ENCODE measurements at regions not wholly inside any gene's neighbourhood (a gene's known extent, or its start where the extent isn't known, plus 50 kb on each side); places are given as distances from the start of the nearest gene placed in this dataset.

DNA sequence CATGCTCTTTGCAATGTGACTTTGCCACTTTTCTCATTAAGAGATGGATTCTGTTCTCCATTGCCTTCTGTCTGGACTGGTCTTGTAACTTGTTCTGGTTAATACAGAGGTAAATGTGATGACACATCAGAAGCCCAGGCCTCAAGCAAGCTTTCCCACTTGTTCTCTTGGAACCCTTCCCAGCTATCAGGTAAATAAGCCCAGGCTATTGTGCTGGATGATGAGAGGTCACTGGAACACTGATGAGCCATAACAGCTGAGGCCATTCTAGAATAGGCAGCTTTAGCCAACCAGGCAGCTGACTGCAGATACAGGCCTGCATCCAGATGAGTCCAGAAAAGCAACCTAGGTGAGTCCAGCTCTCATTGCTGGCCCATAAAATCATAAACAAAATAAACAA lies 1007.0 kb upstream of the ACVR2A start:
- TF ChIP-seq, protein P1, sequence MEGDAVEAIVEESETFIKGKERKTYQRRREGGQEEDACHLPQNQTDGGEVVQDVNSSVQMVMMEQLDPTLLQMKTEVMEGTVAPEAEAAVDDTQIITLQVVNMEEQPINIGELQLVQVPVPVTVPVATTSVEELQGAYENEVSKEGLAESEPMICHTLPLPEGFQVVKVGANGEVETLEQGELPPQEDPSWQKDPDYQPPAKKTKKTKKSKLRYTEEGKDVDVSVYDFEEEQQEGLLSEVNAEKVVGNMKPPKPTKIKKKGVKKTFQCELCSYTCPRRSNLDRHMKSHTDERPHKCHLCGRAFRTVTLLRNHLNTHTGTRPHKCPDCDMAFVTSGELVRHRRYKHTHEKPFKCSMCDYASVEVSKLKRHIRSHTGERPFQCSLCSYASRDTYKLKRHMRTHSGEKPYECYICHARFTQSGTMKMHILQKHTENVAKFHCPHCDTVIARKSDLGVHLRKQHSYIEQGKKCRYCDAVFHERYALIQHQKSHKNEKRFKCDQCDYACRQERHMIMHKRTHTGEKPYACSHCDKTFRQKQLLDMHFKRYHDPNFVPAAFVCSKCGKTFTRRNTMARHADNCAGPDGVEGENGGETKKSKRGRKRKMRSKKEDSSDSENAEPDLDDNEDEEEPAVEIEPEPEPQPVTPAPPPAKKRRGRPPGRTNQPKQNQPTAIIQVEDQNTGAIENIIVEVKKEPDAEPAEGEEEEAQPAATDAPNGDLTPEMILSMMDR (IDR thresholded peaks at IDR 0.05), result no peak
- DNase-seq, result no peak

DNA sequence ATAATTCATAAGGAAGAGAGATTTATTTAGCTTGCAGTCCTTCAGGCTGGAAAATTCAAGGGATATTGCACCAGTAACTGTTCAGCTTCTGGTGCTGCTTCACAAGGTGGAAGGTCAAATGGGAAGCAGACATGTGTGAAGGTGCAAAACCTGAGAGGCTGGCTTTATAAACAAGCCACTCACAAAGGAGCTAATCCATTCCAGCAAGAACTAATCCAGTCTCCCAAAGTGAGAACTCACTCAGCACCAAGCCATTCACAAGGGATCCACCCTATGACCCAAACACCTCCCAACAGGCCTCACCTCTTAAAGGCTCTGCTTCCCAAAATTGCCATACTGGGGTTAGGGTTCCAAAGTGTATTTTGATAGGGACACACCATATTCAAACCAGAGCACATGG lies 1018.4 kb upstream of the ACVR2A start:
- Histone ChIP-seq H3K27ac (no peak overlapping the region), H3K4me1 (no peaks in the 10 kb centered on the region), H3K36me3 (no peaks in the 10 kb centered on the region), H3K9me3 (no peaks in the 10 kb centered on the region), H3K27me3 (no peaks in the 10 kb centered on the region), H3K4me3 (no peak overlapping the region)
- no peak for DNase-seq
- no peak for TF ChIP-seq POLR2A (IDR thresholded peaks at IDR 0.05)
- TF ChIP-seq, protein P1 (IDR thresholded peaks at IDR 0.05), result no peak

More for the DNA sequence above, 1007.0 kb upstream of the ACVR2A start:
- no peaks in the 10 kb centered on the region for H3K27me3 ChIP-seq
- no peaks in the 10 kb centered on the region for H3K4me1 ChIP-seq
- no peaks in the 10 kb centered on the region for H3K36me3 ChIP-seq
- H3K4me3 ChIP-seq, result no peak overlapping the region
- no peak overlapping the region for H3K27ac ChIP-seq
- H3K9me3 ChIP-seq, result no peaks in the 10 kb centered on the region

DNA sequence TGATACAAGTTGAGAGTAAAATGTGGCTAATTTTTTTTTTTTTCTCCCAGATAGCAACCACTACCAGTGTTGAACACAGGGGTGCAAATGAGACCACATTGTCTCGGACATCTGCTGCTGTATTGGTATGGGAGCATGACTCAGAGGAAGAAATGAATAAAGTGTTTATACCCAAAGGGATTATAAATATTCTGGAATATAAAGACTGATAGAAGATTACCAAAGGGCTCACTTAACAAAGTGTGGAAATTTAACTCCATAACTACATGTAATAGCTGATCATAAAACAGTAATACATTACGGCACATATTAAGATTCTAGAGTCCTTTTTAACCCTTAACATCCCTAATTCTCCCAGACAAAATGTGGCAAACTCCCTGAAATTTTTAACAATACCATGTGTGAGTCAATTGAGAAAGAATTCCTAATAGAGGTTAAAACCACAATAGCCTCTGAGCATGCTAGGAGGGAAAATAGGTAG lies 1023.0 kb upstream of the ACVR2A start:
- Histone ChIP-seq H3K27me3 (no peaks in the 10 kb centered on the region), H3K36me3 (no peaks in the 10 kb centered on the region), H3K27ac (no peak overlapping the region), H3K9me3 (no peaks in the 10 kb centered on the region), H3K4me3 (no peak overlapping the region), H3K4me1 (no peaks in the 10 kb centered on the region)
- no peak for DNase-seq
- no peak for TF ChIP-seq POLR2A (IDR thresholded peaks at IDR 0.05)
- TF ChIP-seq, protein P1 (IDR thresholded peaks at IDR 0.05), result no peak

DNA sequence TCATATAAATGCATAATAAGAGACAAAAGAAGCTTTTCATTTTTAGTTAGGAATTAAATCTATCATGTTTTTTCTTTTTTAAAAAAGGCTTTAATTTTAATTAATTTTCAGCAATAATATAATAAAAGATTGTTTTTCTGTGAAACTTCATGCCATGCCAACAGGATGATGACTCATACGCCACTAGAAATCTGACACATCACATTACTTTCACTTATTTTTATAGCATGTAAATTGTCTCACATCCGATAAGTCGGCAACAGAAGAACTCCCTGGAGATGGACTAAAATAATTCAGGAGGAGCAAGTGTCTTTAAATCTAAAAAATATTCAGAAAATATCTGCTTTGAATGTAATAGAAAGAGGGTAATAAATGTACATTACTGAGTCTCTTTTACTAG lies 1024.2 kb upstream of the ACVR2A start:
- no peak overlapping the region for H3K27ac ChIP-seq
- no peak for DNase-seq
- no peaks in the 10 kb centered on the region for H3K36me3 ChIP-seq
- no peaks in the 10 kb centered on the region for H3K9me3 ChIP-seq
- H3K4me3 ChIP-seq, result no peak overlapping the region
- H3K27me3 ChIP-seq, result no peaks in the 10 kb centered on the region
- H3K4me1 ChIP-seq, result no peaks in the 10 kb centered on the region
- no peak for TF ChIP-seq POLR2A (IDR thresholded peaks at IDR 0.05)
- TF ChIP-seq, protein P1 (IDR thresholded peaks at IDR 0.05), result no peak

DNA sequence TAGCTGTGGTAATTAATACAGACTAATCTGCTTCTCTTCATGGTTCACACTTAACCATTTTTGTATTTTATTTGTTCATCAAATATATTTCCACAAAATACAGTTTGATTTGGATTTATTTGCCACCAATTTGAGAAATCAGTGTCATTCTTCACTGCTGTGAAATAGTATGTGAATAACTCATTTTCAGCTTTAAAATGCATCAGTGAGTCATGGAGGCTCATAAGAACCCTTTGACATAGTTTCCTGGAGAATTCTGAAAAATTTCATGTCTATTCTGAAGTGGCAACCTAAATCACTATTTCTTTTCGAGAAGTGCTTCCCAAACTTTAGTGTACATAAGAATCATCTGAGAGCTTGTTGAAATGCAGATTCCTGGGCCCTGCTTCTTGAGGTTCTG lies 1026.7 kb upstream of the ACVR2A start:
- TF ChIP-seq, protein P1 (IDR thresholded peaks at IDR 0.05), result no peak
- TF ChIP-seq POLR2A (IDR thresholded peaks at IDR 0.05), result no peak
- no peaks in the 10 kb centered on the region for H3K27me3 ChIP-seq
- H3K27ac ChIP-seq, result no peak overlapping the region

DNA sequence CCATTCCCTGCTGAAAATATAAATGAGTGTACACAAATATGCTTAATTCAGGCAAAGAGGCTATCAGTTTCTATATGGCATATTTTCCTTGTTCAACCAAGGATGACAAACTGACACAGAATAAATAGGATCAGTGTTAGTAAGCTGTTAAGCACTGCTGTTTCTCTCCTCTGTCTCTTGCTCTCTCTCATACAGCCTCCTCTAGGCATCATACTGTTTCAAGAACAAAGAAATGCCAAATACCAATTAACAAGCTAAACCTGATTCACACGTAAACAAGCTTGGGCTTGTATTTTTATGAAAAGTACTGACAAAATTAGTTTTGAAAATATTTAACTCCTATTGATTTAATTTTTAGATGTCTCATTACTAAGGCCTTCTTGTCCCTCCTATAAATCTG lies 1027.2 kb upstream of the ACVR2A start:
- no peak for DNase-seq
- Histone ChIP-seq H3K4me1 (no peaks in the 10 kb centered on the region), H3K27me3 (no peaks in the 10 kb centered on the region), H3K4me3 (no peak overlapping the region), H3K27ac (no peak overlapping the region), H3K9me3 (no peaks in the 10 kb centered on the region), H3K36me3 (no peaks in the 10 kb centered on the region)
- TF ChIP-seq, protein P1 (IDR thresholded peaks at IDR 0.05), result no peak
- no peak for TF ChIP-seq POLR2A (IDR thresholded peaks at IDR 0.05)

More for the DNA sequence above, 1026.7 kb upstream of the ACVR2A start:
- H3K4me3 ChIP-seq, result no peak overlapping the region
- H3K9me3 ChIP-seq, result no peaks in the 10 kb centered on the region
- DNase-seq, result no peak
- no peaks in the 10 kb centered on the region for H3K4me1 ChIP-seq
- H3K36me3 ChIP-seq, result no peaks in the 10 kb centered on the region

Data from Peyer's patch (tissue), 4 donors.